Pancreas (tissue), 10 donors: ENCODE measurements at regions not wholly inside any gene's neighbourhood (a gene's known extent, or its start where the extent isn't known, plus 50 kb on each side); places are given as distances from the start of the nearest gene placed in this dataset.

ENCODE experiments used
- ATAC-seq, 4 donors: fragments of 200-7000 bp; cut with Tn5 transposase; one replicate each; pipeline versions ENCODE4 v1.8.0 to v1.9.1; 2020; ENCODE audit warnings: mild to moderate bottlenecking in 4 of 4, moderate library complexity in 4 of 4
- DNase-seq, 6 donors: peaks; one replicate each; pipeline ENCODE4 v3.0.0-alpha.2; 2020
- FAIRE-seq: peaks from 2 replicates; lab custom pipeline; 2012; peaks lifted over from hg19 to GRCh38; lab: Jason Lieb, UNC
- H3K27ac ChIP-seq, 4 donors: fragments of 200-600 bp; sonication (generic); 1 replicate in 3 of 4; 2 replicates in 1 of 4; pipeline versions ENCODE4 v1.5.0 to v1.8.0; 2020
- H3K27me3 ChIP-seq, 4 donors: fragments of 200-600 bp; one replicate each; pipeline ENCODE4 v1.8.0; 2021
- H3K36me3 ChIP-seq, 3 donors: fragments of 200-600 bp; sonication (generic) in 1 of 3; one replicate each; pipeline versions ENCODE4 v1.5.0 to v1.8.0; 2020 to 2021
- H3K4me1 ChIP-seq, 3 donors: fragments of 200-600 bp; one replicate each; pipeline ENCODE4 v1.8.0; 2021
- H3K4me3 ChIP-seq, 4 donors: fragments of 200-600 bp; sonication (generic) in 2 of 4; one replicate each; pipeline versions ENCODE4 v1.5.0 to v1.8.0; 2020 to 2021
- H3K9me3 ChIP-seq, 4 donors: fragments of 200-600 bp; one replicate each; pipeline ENCODE4 v1.8.0; 2021
- CTCF ChIP-seq, 4 donors: fragments of 200-600 bp; sonication (generic) in 3 of 4; IDR thresholded peaks; one replicate each; pipeline versions ENCODE4 v1.5.0 to v1.8.0; 2021; ENCODE audit warnings: antibody characterized with exemption in 4 of 4
- WGBS, 2 donors: extraction: QIAGEN DNeasy Blood & Tissue Kit; methylation state at CpG; one replicate each; pipeline ENCODE4 v1.1.7; 2013; 5-methylcytosine and 5-hydroxymethylcytosine counted together
- intact Hi-C, 3 donors: fragments of 100-400 bp; cut with DNase I; formaldehyde crosslinking; loops; one replicate each; pipeline versions ENCODE4 v1.11.1 to v1.14.2; 2022
- donor health status: healthy with polysubstance abuse.
- donor health status: DM: no; HTN: no; CAD: no; lungs with moderate emphysema.
- donor health status: DM: no; HTN: no; CAD: no.
- donor health status: control.
- donor health status: control.
- donor health status: Bipolar disorder and iron deficiency.
- donor health status: DM: yes; HTN: yes; CAD: no.
- donor health status: DM: no; HTN: no; CAD: no.
- donor health status: DM: no; HTN: no; CAD: no.
- donor health status: DM: yes; HTN: yes; CAD: no.

GRCh38 chr13:103200118-103200885 lies 134.1 kb upstream of the SLC10A2 start:
- WGBS, 2 donors = 26 to 27% methylated on average over 1 of the region's 1 CpG
- H3K27me3 ChIP-seq = no peaks in the 10 kb centered on the region
- ATAC-seq (no peak), DNase-seq (no peak), FAIRE-seq (no peak)
- no peaks in the 10 kb centered on the region for H3K4me1 ChIP-seq
- H3K4me3 ChIP-seq = no peak overlapping the region
- H3K9me3 ChIP-seq = no peaks in the 10 kb centered on the region
- intact Hi-C loops = no loop called here
- TF ChIP-seq CTCF (IDR thresholded peaks at IDR 0.05) = no peak
- no peaks in the 10 kb centered on the region for H3K36me3 ChIP-seq
- no peak overlapping the region for H3K27ac ChIP-seq

GRCh38 chr13:103199380-103200088 lies 133.3 kb upstream of the SLC10A2 start:
- intact Hi-C loops = no loop called here
- 73 to 82% methylated on average over 3 of the region's 3 CpGs for WGBS, 2 donors
- no peaks in the 10 kb centered on the region for H3K27me3 ChIP-seq
- H3K4me1 ChIP-seq = no peaks in the 10 kb centered on the region
- FAIRE-seq (no peak), ATAC-seq (no peak), DNase-seq (no peak)
- H3K36me3 ChIP-seq = no peaks in the 10 kb centered on the region
- no peak for TF ChIP-seq CTCF (IDR thresholded peaks at IDR 0.05)
- no peak overlapping the region for H3K27ac ChIP-seq
- no peak overlapping the region for H3K4me3 ChIP-seq
- no peaks in the 10 kb centered on the region for H3K9me3 ChIP-seq

- FAIRE-seq = no peak
- H3K4me1 ChIP-seq = no peaks in the 10 kb centered on the region
- no peaks in the 10 kb centered on the region for H3K9me3 ChIP-seq
- no peak for DNase-seq
- TF ChIP-seq CTCF (IDR thresholded peaks at IDR 0.05) = no peak
- intact Hi-C loops = no loop called here
- 39 to 52% methylated on average over 3 of the region's 3 CpGs for WGBS, 2 donors
- no peaks in the 10 kb centered on the region for H3K36me3 ChIP-seq
- no peak for ATAC-seq
- H3K4me3 ChIP-seq = no peak overlapping the region
- H3K27ac ChIP-seq = no peak overlapping the region
- H3K27me3 ChIP-seq = no peaks in the 10 kb centered on the region
These were observed 130.1 kb upstream of the SLC10A2 start for GRCh38 chr13:103196356-103196755.

GRCh38 chr13:103195762-103196161 lies 129.5 kb upstream of the SLC10A2 start:
- no peak for FAIRE-seq
- WGBS, 2 donors = 3 to 19% methylated on average over 1 of the region's 1 CpG
- DNase-seq = no peak
- no peak for ATAC-seq
- intact Hi-C loops = no loop called here
- H3K4me1 ChIP-seq = no peaks in the 10 kb centered on the region
- no peaks in the 10 kb centered on the region for H3K9me3 ChIP-seq
- no peak overlapping the region for H3K27ac ChIP-seq
- no peaks in the 10 kb centered on the region for H3K36me3 ChIP-seq
- no peaks in the 10 kb centered on the region for H3K27me3 ChIP-seq
- no peak overlapping the region for H3K4me3 ChIP-seq
- TF ChIP-seq CTCF (IDR thresholded peaks at IDR 0.05) = no peak

- Histone ChIP-seq H3K36me3 (no peaks in the 10 kb centered on the region), H3K4me1 (no peaks in the 10 kb centered on the region), H3K9me3 (no peaks in the 10 kb centered on the region), H3K4me3 (no peak overlapping the region), H3K27me3 (no peaks in the 10 kb centered on the region), H3K27ac (no peak overlapping the region)
- 32 to 39% methylated on average over 2 of the region's 2 CpGs for WGBS, 2 donors
- intact Hi-C loops = no loop called here
- no peak for FAIRE-seq
- TF ChIP-seq CTCF (IDR thresholded peaks at IDR 0.05) = no peak
- no peak for ATAC-seq
- no peak for DNase-seq
These were observed 128.7 kb upstream of the SLC10A2 start for GRCh38 chr13:103194871-103195270.
